Right lobe of liver (tissue), 6 donors: ENCODE measurements at regions not wholly inside any gene's neighbourhood (a gene's known extent, or its start where the extent isn't known, plus 50 kb on each side); places are given as distances from the start of the nearest gene placed in this dataset.

Experiments used
- ATAC-seq, 4 donors: fragments of 200-7000 bp; cut with Tn5 transposase; one replicate each; pipeline ENCODE4 v1.9.1; 2020; ENCODE audit warnings: mild to moderate bottlenecking in 4 of 4, moderate library complexity in 4 of 4
- DNase-seq, 3 donors: peaks; one replicate each; pipeline ENCODE4 v3.0.0-alpha.2; 2020
- H3K27ac ChIP-seq, 3 donors: fragments of 200-600 bp; one replicate each; pipeline ENCODE4 v1.8.0; 2022
- H3K27me3 ChIP-seq, 2 donors: fragments of 200-600 bp; one replicate each; pipeline ENCODE4 v1.8.0; 2022
- H3K36me3 ChIP-seq, 4 donors: fragments of 200-600 bp; sonication (generic) in 1 of 4; one replicate each; pipeline versions ENCODE4 v1.5.1 to v1.8.0; 2017 to 2022; ENCODE audit warnings: control low read depth in 1 of 4
- H3K4me1 ChIP-seq, 4 donors: fragments of 200-600 bp; sonication (generic) in 1 of 4; one replicate each; pipeline versions ENCODE4 v1.5.1 to v1.8.0; 2017 to 2022; ENCODE audit warnings: control low read depth in 1 of 4
- H3K4me3 ChIP-seq, 3 donors: fragments of 200-600 bp; one replicate each; pipeline ENCODE4 v1.8.0; 2022
- H3K9me3 ChIP-seq, 4 donors: fragments of 200-600 bp; sonication (generic) in 1 of 4; one replicate each; pipeline versions ENCODE4 v1.5.1 to v1.8.0; 2017 to 2022; ENCODE audit warnings: control low read depth in 1 of 4
- POLR2A ChIP-seq: fragments of 450-650 bp; IDR thresholded peaks from one replicate; pipeline ENCODE4 v1.6.1; 2017; ENCODE audit warnings: antibody characterized with exemption, mild to moderate bottlenecking
- WGBS: methylation state at CpG from one replicate; pipeline ENCODE4 v1.1.6; 2018; ENCODE audit warnings: low coverage, low lambda C conversion rate; ENCODE audit not compliant: insufficient coverage; ENCODE audit errors: missing lambda C conversion rate; 5-methylcytosine and 5-hydroxymethylcytosine counted together
- intact Hi-C, 2 donors: fragments of 100-400 bp; cut with DNase I; formaldehyde crosslinking; loops; one replicate each; pipeline versions ENCODE4 v1.11.2 to v1.14.1; 2022
- TF ChIP-seq, protein P1 (sequence below), 4 donors: fragments of 200-600 bp in 3 of 4; fragments of 450-650 bp in 1 of 4; IDR thresholded peaks; one replicate each; pipeline versions ENCODE4 v1.5.1 to v1.8.0; 2016 to 2022; ENCODE audit warnings: antibody characterized with exemption in 4 of 4, mild to moderate bottlenecking in 2 of 4
- donor health status: DM: no; HTN: yes; CAD: no.
- donor health status: DM: no; HTN: no; CAD: no.
- donor health status: DM: no; HTN: no; CAD: no.
- donor health status: DM: no; HTN: yes; CAD: no.
- donor health status: DM: no; HTN: yes; CAD: no.

DNA sequence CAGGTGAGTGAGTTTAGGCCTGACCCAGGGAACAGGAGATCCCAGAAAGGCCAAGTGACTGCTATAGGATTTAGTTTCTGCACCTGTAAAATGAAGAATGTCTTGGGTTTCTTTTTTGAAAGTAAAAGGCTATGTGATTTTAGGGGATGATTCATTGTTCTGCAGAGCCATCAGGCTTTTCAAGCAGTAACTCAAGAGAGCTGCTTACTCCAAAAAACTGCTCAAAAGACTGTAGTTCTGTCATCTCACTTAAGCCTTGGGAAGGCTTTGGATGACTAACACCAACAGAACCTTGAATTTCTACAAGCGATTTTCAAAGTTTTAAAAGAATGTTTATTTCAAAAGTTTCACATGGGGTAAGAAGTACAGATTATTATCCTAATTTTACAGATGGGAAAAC lies 165.1 kb downstream of the HAUS1 start:
- 100% methylated on average over 1 of the region's 1 CpG for WGBS
- H3K9me3 ChIP-seq: no peaks in the 10 kb centered on the region
- DNase-seq (no peak), ATAC-seq (no peak)
- H3K27me3 ChIP-seq: no peaks in the 10 kb centered on the region
- no peak overlapping the region for H3K27ac ChIP-seq
- no peak overlapping the region for H3K4me3 ChIP-seq
- H3K36me3 ChIP-seq: peaks cover 0 to 2% (median 0%) of the 10 kb centered on the region in 4 donors
- no peak for TF ChIP-seq POLR2A
- TF ChIP-seq, protein P1, sequence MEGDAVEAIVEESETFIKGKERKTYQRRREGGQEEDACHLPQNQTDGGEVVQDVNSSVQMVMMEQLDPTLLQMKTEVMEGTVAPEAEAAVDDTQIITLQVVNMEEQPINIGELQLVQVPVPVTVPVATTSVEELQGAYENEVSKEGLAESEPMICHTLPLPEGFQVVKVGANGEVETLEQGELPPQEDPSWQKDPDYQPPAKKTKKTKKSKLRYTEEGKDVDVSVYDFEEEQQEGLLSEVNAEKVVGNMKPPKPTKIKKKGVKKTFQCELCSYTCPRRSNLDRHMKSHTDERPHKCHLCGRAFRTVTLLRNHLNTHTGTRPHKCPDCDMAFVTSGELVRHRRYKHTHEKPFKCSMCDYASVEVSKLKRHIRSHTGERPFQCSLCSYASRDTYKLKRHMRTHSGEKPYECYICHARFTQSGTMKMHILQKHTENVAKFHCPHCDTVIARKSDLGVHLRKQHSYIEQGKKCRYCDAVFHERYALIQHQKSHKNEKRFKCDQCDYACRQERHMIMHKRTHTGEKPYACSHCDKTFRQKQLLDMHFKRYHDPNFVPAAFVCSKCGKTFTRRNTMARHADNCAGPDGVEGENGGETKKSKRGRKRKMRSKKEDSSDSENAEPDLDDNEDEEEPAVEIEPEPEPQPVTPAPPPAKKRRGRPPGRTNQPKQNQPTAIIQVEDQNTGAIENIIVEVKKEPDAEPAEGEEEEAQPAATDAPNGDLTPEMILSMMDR (IDR thresholded peaks at IDR 0.05): no peak
- intact Hi-C loops: no loop called here
- H3K4me1 ChIP-seq: no peaks in the 10 kb centered on the region

DNA sequence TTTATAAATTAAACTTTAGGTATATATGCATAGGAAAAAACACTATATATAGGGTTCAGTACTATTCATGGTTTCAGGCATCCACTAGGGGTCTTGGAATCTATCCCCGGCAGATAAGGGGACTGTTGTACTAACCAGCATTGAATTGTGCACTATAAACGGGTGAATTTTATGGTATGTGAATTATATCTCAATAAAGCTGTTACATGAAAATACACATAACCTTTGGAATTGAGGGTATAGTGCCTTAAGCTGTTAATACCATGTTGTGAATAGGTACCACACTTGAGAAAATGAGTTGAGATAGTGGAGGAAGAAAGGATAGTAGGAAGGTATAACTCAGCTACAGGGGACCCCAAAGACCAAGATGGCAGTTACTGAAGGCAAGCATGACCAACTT lies 167.3 kb downstream of the HAUS1 start:
- H3K4me1 ChIP-seq: no peaks in the 10 kb centered on the region
- ATAC-seq (no peak), DNase-seq (no peak)
- no peaks in the 10 kb centered on the region for H3K36me3 ChIP-seq
- H3K4me3 ChIP-seq: no peak overlapping the region
- no peak overlapping the region for H3K27ac ChIP-seq
- 87% methylated on average over 2 of the region's 2 CpGs for WGBS
- no peaks in the 10 kb centered on the region for H3K27me3 ChIP-seq
- H3K9me3 ChIP-seq: no peaks in the 10 kb centered on the region
- no peak for TF ChIP-seq POLR2A
- TF ChIP-seq, protein P1 (IDR thresholded peaks at IDR 0.05): no peak
- intact Hi-C loops: no loop called here

DNA sequence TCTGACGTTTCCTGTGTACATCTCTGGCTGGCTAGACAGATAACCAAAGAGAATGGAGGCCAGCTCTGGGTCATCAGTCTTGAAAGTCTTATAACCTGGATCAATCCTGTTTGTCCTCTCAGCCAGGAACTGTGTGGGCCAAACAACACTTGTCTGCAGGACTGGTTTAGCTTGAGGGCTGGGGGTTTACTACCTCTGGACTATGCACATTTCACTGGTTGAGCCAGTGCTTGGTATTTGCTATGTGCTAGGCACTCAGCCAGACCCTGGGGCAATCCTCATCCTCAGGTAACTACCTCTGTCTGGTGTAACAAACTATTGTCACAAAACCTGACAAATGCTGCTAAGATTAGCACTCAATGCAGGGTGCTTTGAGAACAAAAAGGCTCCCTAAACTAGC lies 169.7 kb downstream of the HAUS1 start:
- DNase-seq (no peak), ATAC-seq (no peak)
- intact Hi-C loops: no loop called here
- no peaks in the 10 kb centered on the region for H3K36me3 ChIP-seq
- H3K4me1 ChIP-seq: no peaks in the 10 kb centered on the region
- H3K9me3 ChIP-seq: no peaks in the 10 kb centered on the region
- 60% methylated on average over 1 of the region's 1 CpG for WGBS
- no peaks in the 10 kb centered on the region for H3K27me3 ChIP-seq
- TF ChIP-seq, protein P1 (IDR thresholded peaks at IDR 0.05): no peak
- no peak for TF ChIP-seq POLR2A
- H3K27ac ChIP-seq: no peak overlapping the region
- no peak overlapping the region for H3K4me3 ChIP-seq

DNA sequence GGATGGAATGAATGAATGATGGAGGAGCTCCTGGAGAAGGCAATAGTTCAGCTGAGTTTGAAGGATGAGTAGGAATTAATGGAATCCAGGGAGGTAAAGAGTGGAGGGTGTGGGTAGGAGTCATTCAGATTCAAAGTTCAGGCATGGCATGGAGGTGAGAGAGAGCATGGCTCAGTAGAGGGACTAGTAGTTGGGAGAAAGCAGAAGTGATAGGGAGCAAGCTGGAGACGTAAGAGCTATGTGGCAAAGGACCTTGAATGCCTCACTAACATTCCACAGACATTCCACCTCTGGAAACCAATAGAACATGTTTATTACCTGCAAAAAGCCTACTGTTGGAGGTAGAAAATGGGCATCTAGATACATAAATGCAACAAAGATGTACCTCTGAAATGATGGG lies 170.1 kb downstream of the HAUS1 start:
- Histone ChIP-seq H3K4me1 (no peaks in the 10 kb centered on the region), H3K9me3 (no peaks in the 10 kb centered on the region), H3K27ac (no peak overlapping the region), H3K36me3 (no peaks in the 10 kb centered on the region), H3K4me3 (no peak overlapping the region), H3K27me3 (no peaks in the 10 kb centered on the region)
- 83% methylated on average over 1 of the region's 1 CpG for WGBS
- intact Hi-C loops: no loop called here
- TF ChIP-seq, protein P1 (IDR thresholded peaks at IDR 0.05): no peak
- TF ChIP-seq POLR2A: no peak
- DNase-seq (no peak), ATAC-seq (no peak)

DNA sequence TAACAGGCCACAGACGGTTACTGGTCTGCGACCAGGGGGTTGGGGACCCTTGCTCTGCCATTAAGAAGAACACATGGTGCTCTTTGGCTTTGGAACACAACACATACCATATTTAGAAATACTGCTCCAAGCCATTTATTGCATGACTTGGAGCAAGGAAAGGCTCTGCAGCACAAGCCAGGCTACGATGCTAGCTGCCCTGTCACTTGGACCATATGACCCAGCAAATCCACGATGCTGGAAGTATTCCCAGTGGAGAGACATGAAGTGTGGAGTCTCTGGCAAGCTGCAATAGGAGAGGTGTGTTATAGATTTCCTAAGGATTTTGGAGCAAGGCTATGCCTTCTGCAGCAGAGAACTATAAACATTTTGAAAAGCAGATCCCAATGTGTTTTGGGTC lies 171.2 kb downstream of the HAUS1 start:
- intact Hi-C loops: loop anchor here in 1 of 2 donors (5.0 kb wide), 1 partner anchor 382 kb away; the partner anchor contains the start of gene LOXHD1
- Histone ChIP-seq H3K36me3 (no peaks in the 10 kb centered on the region), H3K27ac (no peak overlapping the region), H3K4me3 (no peak overlapping the region), H3K4me1 (no peaks in the 10 kb centered on the region), H3K9me3 (no peaks in the 10 kb centered on the region), H3K27me3 (no peaks in the 10 kb centered on the region)
- ATAC-seq (no peak), DNase-seq (no peak)
- TF ChIP-seq, protein P1 (IDR thresholded peaks at IDR 0.05): no peak
- TF ChIP-seq POLR2A: no peak
- 72% methylated on average over 2 of the region's 4 CpGs for WGBS
